Esophagus muscularis mucosa (tissue), 4 donors: ENCODE measurements at regions not wholly inside any gene's neighbourhood (a gene's known extent, or its start where the extent isn't known, plus 50 kb on each side); places are given as distances from the start of the nearest gene placed in this dataset.

Source experiments
- DNase-seq: peaks from one replicate; pipeline ENCODE4 v3.0.0-alpha.2; 2017; ENCODE audit errors: extremely low spot score
- H3K27ac ChIP-seq, 4 donors: fragments of 200-600 bp; sonication (generic); replicated peaks in 1 of 4; 1 replicate in 3 of 4; 2 replicates in 1 of 4; pipeline ENCODE4 v1.5.1; 2016 to 2019; ENCODE audit warnings: mild to moderate bottlenecking in 1 of 4
- H3K27me3 ChIP-seq, 4 donors: fragments of 200-600 bp; sonication (generic); one replicate each; pipeline versions ENCODE4 v1.5.1 to v1.6.0; 2016 to 2019
- H3K36me3 ChIP-seq, 4 donors: fragments of 200-600 bp; sonication (generic); one replicate each; pipeline ENCODE4 v1.5.1; 2016 to 2019
- H3K4me1 ChIP-seq, 4 donors: fragments of 200-600 bp; sonication (generic); one replicate each; pipeline ENCODE4 v1.5.1; 2016 to 2019
- H3K4me3 ChIP-seq, 4 donors: fragments of 200-600 bp; sonication (generic); 1 replicate in 2 of 4; 2 replicates in 2 of 4; pipeline ENCODE4 v1.5.1; 2016 to 2019; ENCODE audit warnings: mild to moderate bottlenecking in 4 of 4, moderate library complexity in 1 of 4
- H3K9me3 ChIP-seq, 4 donors: fragments of 200-600 bp; sonication (generic); 1 replicate in 3 of 4; 2 replicates in 1 of 4; pipeline ENCODE4 v1.5.1; 2016 to 2019
- CTCF ChIP-seq, 3 experiments: fragments of 200-600 bp in 2 of 3; fragments of 450-650 bp in 1 of 3; sonication (generic) in 2 of 3; IDR thresholded peaks; one replicate each; pipeline ENCODE4 v1.5.1; 2017 to 2019; ENCODE audit warnings: antibody characterized with exemption in 3 of 3, mild to moderate bottlenecking in 2 of 3, moderate library complexity in 1 of 3
- EP300 ChIP-seq: sonication (generic); formaldehyde crosslinking; IDR thresholded peaks from one replicate; pipeline ENCODE4 v1.6.1; 2017; ENCODE audit warnings: antibody characterized with exemption
- POLR2A ChIP-seq: fragments of 450-650 bp; IDR thresholded peaks from one replicate; pipeline ENCODE4 v1.6.1; 2017; ENCODE audit warnings: antibody characterized with exemption, moderate library complexity, mild to moderate bottlenecking, low read depth
- POLR2AphosphoS5 ChIP-seq, 2 donors: sonication (generic); formaldehyde crosslinking; IDR thresholded peaks; one replicate each; pipeline ENCODE4 v1.6.1; 2017; ENCODE audit warnings: antibody characterized with exemption in 2 of 2
- WGBS: methylation state at CpG from one replicate; pipeline ENCODE4 v1.1.5; 2018; 5-methylcytosine and 5-hydroxymethylcytosine counted together
- intact Hi-C: fragments of 100-400 bp; cut with DNase I; formaldehyde crosslinking; loops from one replicate; pipeline ENCODE4 v1.15.1; 2023

- Histone ChIP-seq H3K27ac (no peak overlapping the region), H3K4me1 (peaks cover 11 to 24% (median 16%) of the 10 kb centered on the region in 4 donors), H3K9me3 (no peaks in the 10 kb centered on the region), H3K27me3 (no peaks in the 10 kb centered on the region), H3K4me3 (no peak overlapping the region), H3K36me3 (no peaks in the 10 kb centered on the region)
- intact Hi-C loops = no loop called here
- TF ChIP-seq CTCF (IDR thresholded peaks at IDR 0.05) = no peak
- no peak for TF ChIP-seq EP300
- TF ChIP-seq POLR2A = no peak
- no peak for TF ChIP-seq POLR2AphosphoS5 (IDR thresholded peaks at IDR 0.05)
- 86% methylated on average over 8 of the region's 8 CpGs for WGBS
- DNase-seq = no peak
Measured at GRCh38 chr18:8468191-8468590, 141.0 kb upstream of the RAB12 start.

GRCh38 chr18:8468921-8469335, 140.3 kb upstream of the RAB12 start:
- WGBS = 36% methylated on average over 9 of the region's 9 CpGs
- H3K36me3 ChIP-seq = no peaks in the 10 kb centered on the region
- H3K27me3 ChIP-seq = no peaks in the 10 kb centered on the region
- peak overlapping the region in 1 of 4 donors; percentile 30 for H3K27ac ChIP-seq
- intact Hi-C loops = no loop called here
- TF ChIP-seq EP300 (no peak), POLR2A (no peak), CTCF (IDR thresholded peaks at IDR 0.05) (no peak), POLR2AphosphoS5 (IDR thresholded peaks at IDR 0.05) (no peak)
- no peaks in the 10 kb centered on the region for H3K9me3 ChIP-seq
- peaks cover 11 to 24% (median 16%) of the 10 kb centered on the region in 4 donors for H3K4me1 ChIP-seq
- H3K4me3 ChIP-seq = no peak overlapping the region
- no peak for DNase-seq

GRCh38 chr18:8469544-8470130, 139.6 kb upstream of the RAB12 start:
- no peak for DNase-seq
- Histone ChIP-seq H3K27ac (no peak overlapping the region), H3K36me3 (no peaks in the 10 kb centered on the region), H3K4me3 (no peak overlapping the region), H3K4me1 (peaks cover 11 to 24% (median 16%) of the 10 kb centered on the region in 4 donors), H3K9me3 (no peaks in the 10 kb centered on the region), H3K27me3 (no peaks in the 10 kb centered on the region)
- WGBS = 54% methylated on average over 6 of the region's 6 CpGs
- intact Hi-C loops = no loop called here
- TF ChIP-seq POLR2A (no peak), EP300 (no peak), CTCF (IDR thresholded peaks at IDR 0.05) (no peak), POLR2AphosphoS5 (IDR thresholded peaks at IDR 0.05) (no peak)

- Histone ChIP-seq H3K4me3 (no peak overlapping the region), H3K36me3 (no peaks in the 10 kb centered on the region), H3K27me3 (peaks cover 0 to 6% (median 0%) of the 10 kb centered on the region in 4 donors), H3K4me1 (peaks cover 11 to 24% (median 16%) of the 10 kb centered on the region in 4 donors), H3K27ac (no peak overlapping the region), H3K9me3 (no peaks in the 10 kb centered on the region)
- no peak for DNase-seq
- TF ChIP-seq POLR2A (no peak), CTCF (IDR thresholded peaks at IDR 0.05) (no peak), EP300 (no peak), POLR2AphosphoS5 (IDR thresholded peaks at IDR 0.05) (no peak)
- WGBS = 94% methylated on average over 6 of the region's 6 CpGs
- intact Hi-C loops = no loop called here
Measured at GRCh38 chr18:8471372-8471771, 137.9 kb upstream of the RAB12 start.

GRCh38 chr18:8474661-8475060, 134.6 kb upstream of the RAB12 start:
- no peak overlapping the region for H3K4me3 ChIP-seq
- H3K36me3 ChIP-seq = no peaks in the 10 kb centered on the region
- H3K9me3 ChIP-seq = no peaks in the 10 kb centered on the region
- H3K27me3 ChIP-seq = peaks cover 0 to 16% (median 0%) of the 10 kb centered on the region in 4 donors
- WGBS = 73% methylated on average over 3 of the region's 3 CpGs
- H3K4me1 ChIP-seq = peaks cover 0 to 11% (median 3%) of the 10 kb centered on the region in 4 donors
- no peak for DNase-seq
- no peak overlapping the region for H3K27ac ChIP-seq
- intact Hi-C loops = no loop called here
- TF ChIP-seq POLR2AphosphoS5 (IDR thresholded peaks at IDR 0.05) (no peak), POLR2A (no peak), EP300 (no peak), CTCF (IDR thresholded peaks at IDR 0.05) (no peak)
